ENCODE measurements at regions not wholly inside any gene's neighbourhood (a gene's known extent, or its start where the extent isn't known, plus 50 kb on each side); places are given as distances from the start of the nearest gene placed in this dataset.

DNA sequence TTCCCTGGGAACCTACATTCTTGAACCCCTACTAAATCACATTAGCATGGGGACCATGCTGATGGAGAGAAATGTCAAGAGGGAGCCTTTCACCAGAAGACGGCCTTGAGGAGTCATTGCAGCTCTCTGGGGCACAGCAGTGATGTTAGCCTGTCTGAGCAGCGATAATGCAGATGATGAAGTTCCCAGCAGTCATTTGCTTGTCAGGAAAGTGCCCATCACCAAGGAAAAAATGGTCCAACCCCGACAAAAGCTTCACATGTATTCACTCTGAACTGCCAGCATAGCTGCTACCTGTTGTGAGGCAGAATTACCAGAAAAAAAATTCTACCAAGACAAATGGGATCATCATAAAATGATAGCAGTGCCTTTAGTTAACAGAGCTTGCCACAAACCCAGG lies 238.4 kb upstream of the UMPS start:
- DNase-seq (ENCODE audit: low spot score): no peak
- TF ChIP-seq, protein P1, sequence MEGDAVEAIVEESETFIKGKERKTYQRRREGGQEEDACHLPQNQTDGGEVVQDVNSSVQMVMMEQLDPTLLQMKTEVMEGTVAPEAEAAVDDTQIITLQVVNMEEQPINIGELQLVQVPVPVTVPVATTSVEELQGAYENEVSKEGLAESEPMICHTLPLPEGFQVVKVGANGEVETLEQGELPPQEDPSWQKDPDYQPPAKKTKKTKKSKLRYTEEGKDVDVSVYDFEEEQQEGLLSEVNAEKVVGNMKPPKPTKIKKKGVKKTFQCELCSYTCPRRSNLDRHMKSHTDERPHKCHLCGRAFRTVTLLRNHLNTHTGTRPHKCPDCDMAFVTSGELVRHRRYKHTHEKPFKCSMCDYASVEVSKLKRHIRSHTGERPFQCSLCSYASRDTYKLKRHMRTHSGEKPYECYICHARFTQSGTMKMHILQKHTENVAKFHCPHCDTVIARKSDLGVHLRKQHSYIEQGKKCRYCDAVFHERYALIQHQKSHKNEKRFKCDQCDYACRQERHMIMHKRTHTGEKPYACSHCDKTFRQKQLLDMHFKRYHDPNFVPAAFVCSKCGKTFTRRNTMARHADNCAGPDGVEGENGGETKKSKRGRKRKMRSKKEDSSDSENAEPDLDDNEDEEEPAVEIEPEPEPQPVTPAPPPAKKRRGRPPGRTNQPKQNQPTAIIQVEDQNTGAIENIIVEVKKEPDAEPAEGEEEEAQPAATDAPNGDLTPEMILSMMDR (IDR thresholded peaks at IDR 0.05; ENCODE audit: borderline replicate concordance, control extremely low read depth, extremely low read depth, insufficient read depth, missing control alignments): no peak
- in situ Hi-C loops (cut with MboI; ENCODE audit: low sequenced_read_pairs, unreplicated experiment): no loop called here

DNA sequence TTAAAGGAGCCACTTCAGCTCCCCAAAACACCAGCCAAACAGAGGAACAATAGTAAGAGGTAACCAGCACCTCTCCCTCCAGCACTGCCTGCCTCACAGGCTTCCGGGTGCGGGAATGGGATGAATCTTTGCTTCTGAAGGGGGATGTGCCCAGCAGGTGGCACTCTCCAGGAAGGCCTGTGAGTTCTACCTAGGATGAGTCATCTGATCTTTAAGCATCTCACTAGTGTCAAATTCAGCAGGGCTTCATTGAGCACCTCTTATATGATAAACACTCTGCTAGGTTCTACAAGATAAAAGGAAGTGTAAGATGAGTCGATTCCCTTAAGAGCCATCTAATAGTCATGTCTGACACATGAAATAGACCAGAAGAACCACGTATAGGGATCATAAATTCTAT lies 237.4 kb upstream of the UMPS start:
- DNase-seq (ENCODE audit: low spot score): peak; percentile 27
- in situ Hi-C loops (cut with MboI; ENCODE audit: low sequenced_read_pairs, unreplicated experiment): no loop called here
- TF ChIP-seq, protein P1 (IDR thresholded peaks at IDR 0.05; ENCODE audit: borderline replicate concordance, control extremely low read depth, extremely low read depth, insufficient read depth, missing control alignments): no peak

DNA sequence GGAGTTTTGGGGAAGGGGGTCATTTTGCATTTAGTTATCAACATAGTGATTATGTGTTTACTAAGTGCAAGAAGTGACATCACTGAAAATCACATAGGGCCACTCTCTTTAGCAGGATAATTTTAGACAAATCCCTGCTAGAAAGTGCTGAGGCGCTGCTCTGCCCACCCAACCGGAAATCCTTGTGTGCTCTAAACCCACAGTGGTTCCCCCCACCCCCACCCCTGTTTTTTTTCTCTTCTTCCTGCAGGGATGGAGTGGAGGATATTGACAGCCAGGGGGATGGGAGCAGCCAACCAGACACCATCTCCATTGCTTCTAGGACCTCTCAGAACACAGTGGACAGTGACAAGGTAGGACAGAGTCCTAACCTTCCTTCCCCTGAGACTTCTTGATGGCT lies 234.2 kb upstream of the UMPS start:
- TF ChIP-seq, protein P1 (IDR thresholded peaks at IDR 0.05; ENCODE audit: borderline replicate concordance, control extremely low read depth, extremely low read depth, insufficient read depth, missing control alignments): no peak
- in situ Hi-C loops (cut with MboI; ENCODE audit: low sequenced_read_pairs, unreplicated experiment): no loop called here
- DNase-seq (ENCODE audit: low spot score): no peak

DNA sequence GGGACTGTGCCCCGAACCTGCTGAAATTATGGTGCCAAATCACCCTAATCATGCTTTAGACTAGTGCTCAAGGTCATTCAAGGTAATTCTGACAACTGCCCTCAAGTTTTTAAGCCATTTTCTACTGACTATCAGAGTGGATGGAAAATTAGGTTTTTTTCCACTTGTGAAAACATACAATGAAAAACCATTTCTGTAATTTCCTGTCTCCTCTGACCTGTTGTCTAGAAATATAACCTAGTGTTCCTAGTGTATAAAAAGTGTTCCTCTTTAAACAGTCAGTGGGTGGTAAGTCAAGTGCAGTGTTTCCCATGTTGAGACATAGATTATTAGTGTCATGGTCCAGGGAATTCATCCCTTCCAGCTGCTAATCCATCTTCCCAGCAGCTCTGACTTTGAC lies 232.8 kb upstream of the UMPS start:
- TF ChIP-seq, protein P1 (IDR thresholded peaks at IDR 0.05; ENCODE audit: borderline replicate concordance, control extremely low read depth, extremely low read depth, insufficient read depth, missing control alignments): no peak
- no peak for DNase-seq (ENCODE audit: low spot score)
- in situ Hi-C loops (cut with MboI; ENCODE audit: low sequenced_read_pairs, unreplicated experiment): no loop called here

DNA sequence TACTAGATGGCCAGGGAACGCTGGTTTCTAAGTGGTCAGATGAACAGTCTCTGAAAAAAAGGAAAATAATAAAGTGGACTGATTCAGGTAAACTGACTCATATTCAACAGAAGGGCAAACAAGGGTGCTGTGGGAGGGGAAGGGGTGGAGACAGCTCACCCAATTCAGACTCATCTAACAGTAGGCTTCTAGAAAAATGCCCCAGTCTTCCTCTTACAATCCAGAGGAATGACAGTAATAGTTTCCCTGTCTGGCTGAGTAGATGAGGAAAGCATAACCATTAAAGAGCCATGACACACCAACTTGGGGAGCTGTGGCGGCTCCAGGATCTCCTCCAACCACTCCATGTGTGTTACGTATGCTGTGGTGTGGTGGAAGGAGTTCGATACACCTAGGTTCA lies 231.4 kb upstream of the UMPS start:
- in situ Hi-C loops (cut with MboI; ENCODE audit: low sequenced_read_pairs, unreplicated experiment): no loop called here
- TF ChIP-seq, protein P1 (IDR thresholded peaks at IDR 0.05; ENCODE audit: borderline replicate concordance, control extremely low read depth, extremely low read depth, insufficient read depth, missing control alignments): no peak
- no peak for DNase-seq (ENCODE audit: low spot score)

DNA sequence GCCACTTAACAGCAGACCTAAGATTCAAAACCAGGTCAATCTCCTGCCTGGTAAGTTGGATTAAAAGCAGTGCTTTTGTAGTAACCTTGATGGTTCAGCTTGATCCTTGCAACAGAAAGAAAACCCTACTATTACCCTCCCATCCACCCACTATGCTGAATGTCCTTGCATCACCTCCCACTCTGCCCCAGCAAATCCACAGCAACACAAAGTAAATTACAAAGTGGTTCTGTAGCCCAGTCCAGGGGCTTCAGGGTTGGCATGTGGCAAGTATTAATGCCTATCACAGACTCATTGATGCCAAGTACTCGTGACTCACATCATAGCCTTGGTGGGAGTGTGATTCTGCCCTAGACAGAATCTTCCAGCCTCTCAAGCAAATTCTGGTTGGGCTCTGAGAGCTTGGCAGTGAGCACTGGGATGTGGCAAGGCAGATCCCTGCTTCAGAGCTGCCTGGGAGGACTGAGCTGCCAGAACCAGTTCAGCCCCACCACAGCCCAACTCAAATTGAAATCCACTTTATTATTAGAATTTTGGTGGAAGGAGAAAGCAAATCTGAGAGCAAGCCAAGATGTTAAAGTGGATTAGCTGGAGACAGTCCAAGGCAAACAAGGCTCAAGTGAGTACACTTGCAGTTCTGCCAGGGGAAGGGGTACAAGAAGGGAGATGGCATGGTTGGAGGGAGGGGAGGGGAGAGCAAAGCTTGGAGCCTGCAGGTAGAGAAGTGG lies 225.8 kb upstream of the UMPS start:
- TF ChIP-seq, protein P1 (IDR thresholded peaks at IDR 0.05; ENCODE audit: borderline replicate concordance, control extremely low read depth, extremely low read depth, insufficient read depth, missing control alignments): no peak
- in situ Hi-C loops (cut with MboI; ENCODE audit: low sequenced_read_pairs, unreplicated experiment): no loop called here
- no peak for DNase-seq (ENCODE audit: low spot score)

Data from GM13976 (cell line).